ENCODE measurements at regions not wholly inside any gene's neighbourhood (a gene's known extent, or its start where the extent isn't known, plus 50 kb on each side); places are given as distances from the start of the nearest gene placed in this dataset.

- TF ChIP-seq, protein P1, sequence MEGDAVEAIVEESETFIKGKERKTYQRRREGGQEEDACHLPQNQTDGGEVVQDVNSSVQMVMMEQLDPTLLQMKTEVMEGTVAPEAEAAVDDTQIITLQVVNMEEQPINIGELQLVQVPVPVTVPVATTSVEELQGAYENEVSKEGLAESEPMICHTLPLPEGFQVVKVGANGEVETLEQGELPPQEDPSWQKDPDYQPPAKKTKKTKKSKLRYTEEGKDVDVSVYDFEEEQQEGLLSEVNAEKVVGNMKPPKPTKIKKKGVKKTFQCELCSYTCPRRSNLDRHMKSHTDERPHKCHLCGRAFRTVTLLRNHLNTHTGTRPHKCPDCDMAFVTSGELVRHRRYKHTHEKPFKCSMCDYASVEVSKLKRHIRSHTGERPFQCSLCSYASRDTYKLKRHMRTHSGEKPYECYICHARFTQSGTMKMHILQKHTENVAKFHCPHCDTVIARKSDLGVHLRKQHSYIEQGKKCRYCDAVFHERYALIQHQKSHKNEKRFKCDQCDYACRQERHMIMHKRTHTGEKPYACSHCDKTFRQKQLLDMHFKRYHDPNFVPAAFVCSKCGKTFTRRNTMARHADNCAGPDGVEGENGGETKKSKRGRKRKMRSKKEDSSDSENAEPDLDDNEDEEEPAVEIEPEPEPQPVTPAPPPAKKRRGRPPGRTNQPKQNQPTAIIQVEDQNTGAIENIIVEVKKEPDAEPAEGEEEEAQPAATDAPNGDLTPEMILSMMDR (conservative IDR thresholded peaks at IDR 0.05 in 1 of 2, IDR thresholded peaks at IDR 0.05 in 1 of 2; ENCODE audit: extremely low read depth in 1 of 2, insufficient read depth in 1 of 2, low read depth in 1 of 2, low read length in 2 of 2) = no peak
- TF ChIP-seq EZH2 (IDR thresholded peaks at IDR 0.05; ENCODE audit: borderline replicate concordance, low read length) = no peak
Observed at GRCh38 chr2:184203661-184204060, 394.7 kb upstream of the ZNF804A start.

Measured in mammary epithelial cell (primary cell).